Duodenal mucosa (tissue), 2 donors: ENCODE measurements at regions not wholly inside any gene's neighbourhood (a gene's known extent, or its start where the extent isn't known, plus 50 kb on each side); places are given as distances from the start of the nearest gene placed in this dataset.

ENCODE experiments used
- H3K27ac ChIP-seq: one replicate; pipeline ENCODE4 v1.7.0; 2013; ENCODE audit warnings: low read depth, low read length
- H3K27me3 ChIP-seq, 2 donors: one replicate each; pipeline ENCODE4 v1.7.0; 2013; ENCODE audit warnings: low read length in 2 of 2, control low read depth in 1 of 2; ENCODE audit not compliant: insufficient read depth in 2 of 2, control insufficient read depth in 1 of 2
- H3K36me3 ChIP-seq, 2 donors: one replicate each; pipeline ENCODE4 v1.7.0; 2013; ENCODE audit warnings: low read length in 2 of 2, control low read depth in 1 of 2; ENCODE audit not compliant: insufficient read depth in 2 of 2, control insufficient read depth in 1 of 2
- H3K4me1 ChIP-seq, 2 donors: one replicate each; pipeline ENCODE4 v1.7.0; 2013; ENCODE audit warnings: low read length in 2 of 2, control low read depth in 1 of 2; ENCODE audit not compliant: insufficient read depth in 2 of 2, control insufficient read depth in 1 of 2
- H3K4me3 ChIP-seq, 2 donors: one replicate each; pipeline ENCODE4 v1.7.0; 2013; ENCODE audit warnings: low read length in 2 of 2, low read depth in 1 of 2
- H3K9ac ChIP-seq, 2 donors: one replicate each; pipeline ENCODE4 v1.7.0; 2013; ENCODE audit warnings: low read length in 2 of 2, low read depth in 1 of 2
- H3K9me3 ChIP-seq, 2 donors: one replicate each; pipeline ENCODE4 v1.7.0; 2013; ENCODE audit warnings: low read length in 2 of 2, control low read depth in 1 of 2; ENCODE audit not compliant: control insufficient read depth in 1 of 2

DNA sequence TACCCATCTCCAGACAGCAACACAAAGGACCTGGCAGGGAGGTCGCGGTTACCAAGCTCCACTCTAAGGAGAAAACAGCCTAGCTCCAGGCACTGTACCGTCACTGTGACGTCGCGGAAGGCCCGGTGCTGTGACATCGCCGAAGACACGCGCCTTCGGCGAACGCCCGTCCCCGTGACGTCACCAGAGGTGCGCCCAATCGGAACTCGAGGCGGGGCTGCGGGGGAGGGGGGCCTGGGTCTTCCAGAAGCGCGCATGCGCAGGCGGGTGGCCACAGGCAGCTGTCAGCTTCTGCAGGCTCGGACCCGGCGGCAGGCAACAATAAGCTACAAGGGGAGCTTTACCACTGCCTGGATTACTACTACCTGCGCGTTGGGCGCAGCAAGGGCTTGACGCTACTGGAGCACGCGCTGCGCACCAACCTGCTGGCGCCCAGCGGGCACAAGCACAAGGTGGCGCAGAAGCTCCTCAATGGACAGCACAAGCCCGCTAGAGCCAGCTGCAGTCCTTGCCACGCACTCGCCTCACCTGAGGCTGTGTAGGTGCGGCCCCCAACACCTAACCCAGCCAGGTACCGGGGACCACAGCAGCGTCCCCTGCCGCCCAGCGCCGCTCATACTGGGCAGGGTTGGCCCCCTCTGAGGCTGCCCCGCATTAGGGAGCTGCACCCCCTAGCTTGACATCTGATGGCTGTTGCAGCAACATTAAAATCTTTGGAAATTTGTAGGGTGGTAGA is 208.4 kb downstream of the TPST1 start:
- no peak overlapping the region for H3K27ac ChIP-seq
- H3K9me3 ChIP-seq, result no peaks in the 10 kb centered on the region
- peaks cover 7 to 9% of the 10 kb centered on the region in 2 donors for H3K4me1 ChIP-seq
- no peaks in the 10 kb centered on the region for H3K27me3 ChIP-seq
- H3K4me3 ChIP-seq, result peak overlapping the region; percentile 68 to 78
- H3K36me3 ChIP-seq, result peaks cover 0 to 5% of the 10 kb centered on the region in 2 donors
- H3K9ac ChIP-seq, result peak overlapping the region; percentile 50 to 64

DNA sequence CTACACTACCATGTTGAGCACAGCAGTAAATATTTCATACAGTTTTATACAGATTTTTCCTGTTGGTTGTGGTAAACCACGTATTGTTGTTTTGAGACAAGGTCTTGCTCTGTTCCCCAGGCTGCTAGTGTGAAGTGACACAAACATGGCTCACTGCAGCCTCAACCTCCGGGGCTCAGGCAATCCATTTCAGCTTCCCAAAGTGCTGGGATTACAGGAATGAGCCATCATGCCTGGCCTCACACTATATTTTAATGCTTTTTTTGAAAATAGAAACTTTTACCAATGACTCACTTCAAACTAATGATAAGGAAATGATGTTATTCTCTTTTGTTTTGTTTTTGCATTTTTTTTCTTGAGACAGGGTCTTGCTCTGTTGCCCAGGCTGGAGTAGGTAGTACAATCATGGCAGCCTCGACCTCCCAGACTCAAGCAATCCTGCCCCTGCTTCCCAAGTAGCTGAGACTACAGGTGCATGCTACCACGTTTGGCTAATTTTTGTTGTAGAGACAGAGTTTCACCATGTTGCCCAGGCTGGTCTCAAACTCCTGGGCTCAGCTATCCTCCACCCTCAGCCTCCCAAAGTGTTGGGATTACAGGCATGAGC is 210.6 kb downstream of the TPST1 start:
- H3K4me1 ChIP-seq, result peaks cover 7 to 9% of the 10 kb centered on the region in 2 donors
- H3K9ac ChIP-seq, result no peak overlapping the region
- no peak overlapping the region for H3K4me3 ChIP-seq
- no peak overlapping the region for H3K27ac ChIP-seq
- no peaks in the 10 kb centered on the region for H3K9me3 ChIP-seq
- no peaks in the 10 kb centered on the region for H3K27me3 ChIP-seq
- no peaks in the 10 kb centered on the region for H3K36me3 ChIP-seq

DNA sequence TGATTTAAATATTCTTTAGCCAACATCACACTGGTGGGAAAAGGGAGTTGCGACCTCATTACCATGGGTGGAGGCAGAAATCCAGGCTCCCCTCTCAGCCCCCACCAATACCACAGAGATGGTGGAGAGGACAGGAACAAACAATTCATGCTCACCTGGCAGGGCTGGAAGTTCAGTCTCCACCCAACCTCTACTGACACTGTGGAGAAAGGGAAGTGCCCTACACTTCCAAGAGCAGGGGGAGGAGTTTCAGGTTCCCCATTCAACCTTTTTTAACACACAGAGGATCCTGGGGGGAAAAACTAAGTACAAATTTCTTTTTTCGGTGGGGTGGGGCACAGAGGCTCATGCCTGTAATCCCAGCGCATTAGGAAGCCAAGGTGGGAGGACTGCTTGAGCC is 210.1 kb upstream of the KCTD7 start:
- Histone ChIP-seq H3K9me3 (no peaks in the 10 kb centered on the region), H3K27me3 (no peaks in the 10 kb centered on the region), H3K4me3 (no peak overlapping the region), H3K27ac (no peak overlapping the region), H3K4me1 (peaks cover 6 to 9% of the 10 kb centered on the region in 2 donors), H3K36me3 (no peaks in the 10 kb centered on the region), H3K9ac (no peak overlapping the region)

DNA sequence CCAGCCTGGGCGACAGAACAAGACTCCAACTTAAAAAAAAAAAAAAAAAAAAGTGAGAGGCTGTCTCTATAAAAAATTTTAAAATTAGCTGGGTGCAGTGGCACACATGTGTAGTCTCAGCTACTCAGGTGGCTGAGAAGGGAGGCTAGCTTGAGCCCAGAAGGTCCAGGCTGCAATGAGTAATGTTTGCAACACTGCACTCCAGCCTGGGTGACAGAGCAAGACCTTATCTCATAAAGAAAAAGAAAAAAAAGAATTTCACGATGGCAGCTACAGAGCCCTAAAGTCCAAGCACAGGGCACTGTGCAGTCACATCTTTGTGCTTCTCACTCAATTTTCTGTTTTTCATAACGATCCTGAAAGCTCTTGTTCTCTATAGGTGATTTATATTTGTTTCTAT is 209.5 kb upstream of the KCTD7 start:
- Histone ChIP-seq H3K36me3 (no peaks in the 10 kb centered on the region), H3K27ac (no peak overlapping the region), H3K4me3 (no peak overlapping the region), H3K9me3 (no peaks in the 10 kb centered on the region), H3K4me1 (peaks cover 0 to 2% of the 10 kb centered on the region in 2 donors), H3K9ac (no peak overlapping the region), H3K27me3 (no peaks in the 10 kb centered on the region)

DNA sequence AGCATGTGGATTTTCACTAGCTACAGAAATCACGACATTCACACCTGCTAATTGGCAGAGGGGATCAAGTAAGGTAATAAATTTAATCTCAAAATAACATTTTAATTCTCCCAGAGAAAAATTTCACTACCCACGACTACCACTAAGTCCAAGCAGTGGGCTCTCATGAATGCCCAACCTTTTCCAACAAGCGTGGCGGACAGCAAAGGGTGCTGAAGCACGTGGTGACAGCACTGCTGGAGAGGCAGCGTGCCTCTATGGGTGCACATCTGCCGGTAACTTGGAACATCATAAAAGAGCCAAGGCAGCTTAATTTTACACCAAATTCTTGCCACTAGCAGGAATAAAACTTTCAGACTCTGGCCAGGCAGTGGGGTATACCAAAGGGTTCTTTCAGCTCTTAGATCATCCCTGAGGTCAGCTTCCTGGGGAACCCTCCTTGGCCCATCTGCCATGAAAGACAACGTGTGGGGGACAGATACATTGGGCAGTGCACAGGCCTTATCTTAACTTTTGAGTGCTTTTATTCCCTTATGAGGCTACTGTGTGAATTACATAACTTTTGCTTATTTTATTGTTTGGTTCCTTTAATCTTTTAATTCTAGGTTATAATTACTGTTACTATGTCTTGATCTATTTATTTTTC is 206.7 kb upstream of the KCTD7 start:
- Histone ChIP-seq H3K9ac (no peak overlapping the region), H3K4me3 (no peak overlapping the region), H3K27ac (no peak overlapping the region), H3K4me1 (no peaks in the 10 kb centered on the region), H3K36me3 (no peaks in the 10 kb centered on the region), H3K27me3 (no peaks in the 10 kb centered on the region), H3K9me3 (no peaks in the 10 kb centered on the region)

DNA sequence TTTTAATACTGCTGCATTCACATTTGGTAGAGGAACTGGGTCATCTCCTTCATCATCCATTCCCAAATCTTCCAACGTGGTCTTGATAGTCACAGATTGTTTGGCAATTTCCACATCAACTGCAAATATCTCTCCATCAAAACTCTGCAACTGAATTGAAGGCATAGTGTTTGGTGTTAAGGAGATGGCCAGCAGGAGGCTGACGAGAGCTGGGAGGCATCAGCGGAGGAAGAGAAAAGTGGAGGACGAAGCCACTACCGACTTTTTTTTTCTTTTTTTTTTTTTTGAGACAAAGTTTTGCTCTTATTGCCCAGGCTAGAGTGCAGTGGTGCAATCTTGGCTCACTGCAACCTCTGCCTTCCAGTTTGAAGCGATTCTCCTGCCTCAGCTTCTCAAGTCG is 205.0 kb upstream of the KCTD7 start:
- Histone ChIP-seq H3K36me3 (no peaks in the 10 kb centered on the region), H3K27ac (no peak overlapping the region), H3K9me3 (no peaks in the 10 kb centered on the region)

DNA sequence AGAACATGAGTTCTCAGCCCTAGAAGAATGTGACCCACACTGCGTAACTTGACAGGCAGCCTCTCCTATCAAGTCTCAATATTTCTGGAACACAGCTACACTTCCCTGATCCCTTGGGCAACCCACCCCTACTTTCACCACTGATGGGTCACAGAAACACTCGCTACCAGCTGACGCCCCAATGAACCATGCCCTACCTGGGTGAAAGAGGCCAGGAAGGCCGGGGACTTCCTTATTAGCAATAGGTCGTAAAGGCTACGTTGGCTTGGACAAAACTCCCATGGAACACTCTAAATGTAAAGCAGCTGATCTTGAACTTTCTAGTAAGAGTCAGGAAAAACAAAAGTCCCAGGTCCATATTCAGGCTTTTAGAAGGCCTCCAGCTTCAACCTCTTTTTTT is 202.3 kb upstream of the KCTD7 start:
- no peak overlapping the region for H3K4me3 ChIP-seq
- no peaks in the 10 kb centered on the region for H3K27me3 ChIP-seq
- H3K27ac ChIP-seq, result no peak overlapping the region
- H3K4me1 ChIP-seq, result peaks cover 0 to 7% of the 10 kb centered on the region in 2 donors
- no peaks in the 10 kb centered on the region for H3K9me3 ChIP-seq
- H3K9ac ChIP-seq, result no peak overlapping the region
- H3K36me3 ChIP-seq, result no peaks in the 10 kb centered on the region

More for the DNA sequence above, 205.0 kb upstream of the KCTD7 start:
- no peaks in the 10 kb centered on the region for H3K4me1 ChIP-seq
- no peaks in the 10 kb centered on the region for H3K27me3 ChIP-seq
- no peak overlapping the region for H3K9ac ChIP-seq
- H3K4me3 ChIP-seq, result no peak overlapping the region

DNA sequence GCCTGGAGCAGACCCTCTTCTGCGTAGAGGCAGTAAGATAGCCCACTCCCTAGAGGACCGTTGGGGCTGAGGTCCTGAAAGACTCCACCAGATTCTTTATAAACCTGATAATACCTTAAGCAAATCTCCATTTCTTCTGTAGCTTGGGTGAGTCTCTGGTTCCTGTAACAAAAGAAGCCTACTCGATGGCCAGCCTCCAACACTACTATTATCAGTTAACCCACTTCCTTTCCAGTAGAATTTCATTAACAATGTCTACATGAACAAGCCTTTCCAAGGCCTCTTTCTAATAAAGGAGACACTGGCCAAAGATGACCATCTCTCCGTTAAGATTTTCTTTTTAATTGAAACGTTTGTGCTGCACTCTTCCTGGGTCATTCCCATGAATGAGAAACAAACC is 201.7 kb upstream of the KCTD7 start:
- H3K27ac ChIP-seq, result no peak overlapping the region
- no peak overlapping the region for H3K4me3 ChIP-seq
- H3K4me1 ChIP-seq, result peaks cover 0 to 7% of the 10 kb centered on the region in 2 donors
- no peaks in the 10 kb centered on the region for H3K9me3 ChIP-seq
- no peak overlapping the region for H3K9ac ChIP-seq
- H3K36me3 ChIP-seq, result no peaks in the 10 kb centered on the region
- H3K27me3 ChIP-seq, result no peaks in the 10 kb centered on the region

DNA sequence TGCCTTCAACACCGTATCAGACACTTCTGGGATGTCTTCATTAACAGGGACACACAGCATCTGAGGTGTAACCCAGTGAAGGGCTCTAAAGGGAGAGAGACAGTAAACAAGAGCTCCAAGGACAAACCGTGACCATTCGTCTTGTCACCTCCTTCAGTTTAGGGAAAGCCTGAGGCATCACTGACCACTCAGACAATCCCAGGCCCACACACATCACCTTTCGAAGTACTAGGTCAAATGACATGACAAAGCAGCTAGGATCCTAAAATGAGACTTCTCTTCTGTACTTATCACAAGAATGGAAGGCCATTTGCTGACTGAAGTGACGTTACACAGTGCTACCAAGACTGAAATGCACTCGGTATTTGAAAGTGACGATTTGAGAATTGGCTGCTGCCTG is 200.7 kb upstream of the KCTD7 start:
- H3K4me1 ChIP-seq, result peaks cover 0 to 7% of the 10 kb centered on the region in 2 donors
- no peak overlapping the region for H3K4me3 ChIP-seq
- H3K9ac ChIP-seq, result no peak overlapping the region
- H3K36me3 ChIP-seq, result no peaks in the 10 kb centered on the region
- no peaks in the 10 kb centered on the region for H3K27me3 ChIP-seq
- no peak overlapping the region for H3K27ac ChIP-seq
- no peaks in the 10 kb centered on the region for H3K9me3 ChIP-seq

DNA sequence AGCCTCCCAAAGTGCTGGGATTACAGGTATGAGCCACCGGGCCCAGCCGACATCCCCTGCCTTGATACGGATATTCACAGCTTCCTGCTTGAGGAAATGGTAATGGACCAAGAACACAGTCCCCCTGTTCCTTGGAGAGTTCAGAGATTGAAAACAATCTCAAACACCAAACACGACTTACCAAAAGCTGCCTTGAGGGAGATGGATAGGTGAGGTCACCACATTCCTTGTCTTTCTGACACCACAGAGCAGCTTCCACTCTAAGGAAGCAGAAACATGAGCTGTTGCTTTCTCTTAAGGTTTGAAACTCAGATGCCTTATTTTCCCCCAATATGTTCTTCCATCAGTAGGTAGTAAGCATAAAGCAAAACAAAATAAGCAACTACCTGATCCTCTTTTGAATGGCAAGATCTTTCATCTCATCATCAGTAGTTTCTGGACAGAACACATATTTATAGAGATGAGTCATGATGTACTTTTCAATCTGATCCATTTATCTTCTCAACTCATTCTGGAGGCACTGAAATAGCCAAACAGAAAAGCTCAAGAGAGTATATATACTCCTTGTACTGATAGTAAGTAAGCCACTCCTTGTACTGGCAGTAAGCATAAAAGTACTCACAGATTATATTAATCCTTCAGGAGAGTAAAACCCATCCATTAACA is 199.1 kb upstream of the KCTD7 start:
- no peak overlapping the region for H3K4me3 ChIP-seq
- no peaks in the 10 kb centered on the region for H3K27me3 ChIP-seq
- H3K4me1 ChIP-seq, result peaks cover 0 to 7% of the 10 kb centered on the region in 2 donors
- H3K9ac ChIP-seq, result no peak overlapping the region
- H3K27ac ChIP-seq, result no peak overlapping the region
- H3K36me3 ChIP-seq, result no peaks in the 10 kb centered on the region
- no peaks in the 10 kb centered on the region for H3K9me3 ChIP-seq
